Right lobe of liver (tissue), 4 donors: ENCODE measurements at regions not wholly inside any gene's neighbourhood (a gene's known extent, or its start where the extent isn't known, plus 50 kb on each side); places are given as distances from the start of the nearest gene placed in this dataset.

Source experiments
- POLR2A ChIP-seq: fragments of 450-650 bp; IDR thresholded peaks from one replicate; pipeline ENCODE4 v1.6.1; 2017; ENCODE audit warnings: antibody characterized with exemption, mild to moderate bottlenecking
- TF ChIP-seq, protein P1 (sequence below), 4 donors: fragments of 200-600 bp in 3 of 4; fragments of 450-650 bp in 1 of 4; IDR thresholded peaks; one replicate each; pipeline versions ENCODE4 v1.5.1 to v1.8.0; 2016 to 2022; ENCODE audit warnings: antibody characterized with exemption in 4 of 4, mild to moderate bottlenecking in 2 of 4
- donor health status: DM: no; HTN: no; CAD: no.
- donor health status: DM: no; HTN: no; CAD: no.
- donor health status: DM: no; HTN: yes; CAD: no.

- TF ChIP-seq, protein P1, sequence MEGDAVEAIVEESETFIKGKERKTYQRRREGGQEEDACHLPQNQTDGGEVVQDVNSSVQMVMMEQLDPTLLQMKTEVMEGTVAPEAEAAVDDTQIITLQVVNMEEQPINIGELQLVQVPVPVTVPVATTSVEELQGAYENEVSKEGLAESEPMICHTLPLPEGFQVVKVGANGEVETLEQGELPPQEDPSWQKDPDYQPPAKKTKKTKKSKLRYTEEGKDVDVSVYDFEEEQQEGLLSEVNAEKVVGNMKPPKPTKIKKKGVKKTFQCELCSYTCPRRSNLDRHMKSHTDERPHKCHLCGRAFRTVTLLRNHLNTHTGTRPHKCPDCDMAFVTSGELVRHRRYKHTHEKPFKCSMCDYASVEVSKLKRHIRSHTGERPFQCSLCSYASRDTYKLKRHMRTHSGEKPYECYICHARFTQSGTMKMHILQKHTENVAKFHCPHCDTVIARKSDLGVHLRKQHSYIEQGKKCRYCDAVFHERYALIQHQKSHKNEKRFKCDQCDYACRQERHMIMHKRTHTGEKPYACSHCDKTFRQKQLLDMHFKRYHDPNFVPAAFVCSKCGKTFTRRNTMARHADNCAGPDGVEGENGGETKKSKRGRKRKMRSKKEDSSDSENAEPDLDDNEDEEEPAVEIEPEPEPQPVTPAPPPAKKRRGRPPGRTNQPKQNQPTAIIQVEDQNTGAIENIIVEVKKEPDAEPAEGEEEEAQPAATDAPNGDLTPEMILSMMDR (IDR thresholded peaks at IDR 0.05) = no peak
- no peak for TF ChIP-seq POLR2A
Observed at GRCh38 chr13:33976965-33977364, 159.0 kb downstream of the RFC3 start.
